SU-DHL-6 (cell line): ENCODE measurements at regions not wholly inside any gene's neighbourhood (a gene's known extent, or its start where the extent isn't known, plus 50 kb on each side); places are given as distances from the start of the nearest gene placed in this dataset.

ENCODE experiments used
- H2AFZ ChIP-seq: fragments of 200-600 bp; sonication (generic); 2 replicates; pipeline ENCODE4 v1.6.1; 2014; ENCODE audit warnings: low read depth, mild to moderate bottlenecking, moderate library complexity, mixed read lengths, antibody characterized with exemption, low read length; ENCODE audit not compliant: severe bottlenecking
- H3F3A ChIP-seq: fragments of 200-600 bp; shearing (Covaris generic); 2 replicates; pipeline ENCODE4 v1.6.0; 2016; ENCODE audit warnings: antibody characterized with exemption, mild to moderate bottlenecking; ENCODE audit not compliant: insufficient read depth
- H3K27ac ChIP-seq: fragments of 200-600 bp; sonication (generic); 2 replicates; pipeline ENCODE4 v1.5.1; 2016; ENCODE audit warnings: low read depth, mild to moderate bottlenecking, low read length, moderate library complexity, mixed read lengths
- H3K27me3 ChIP-seq: fragments of 200-600 bp; sonication (generic), shearing (Covaris generic); 2 replicates; pipeline ENCODE4 v1.6.0; 2014; ENCODE audit warnings: mild to moderate bottlenecking, low read length
- H3K36me3 ChIP-seq: fragments of 200-600 bp; sonication (generic); 2 replicates; pipeline ENCODE4 v1.6.1; 2014; ENCODE audit warnings: mild to moderate bottlenecking, low read length, mixed read lengths
- H3K4me2 ChIP-seq: fragments of 300-600, 200-600 bp; shearing (Covaris generic), sonication (generic); 2 replicates; pipeline ENCODE4 v1.6.0; 2014; ENCODE audit warnings: low read length, low read depth, mild to moderate bottlenecking; ENCODE audit not compliant: poor library complexity, severe bottlenecking
- H3K4me3 ChIP-seq: fragments of 200-600 bp; sonication (generic); 2 replicates; pipeline ENCODE4 v1.5.1; 2014; ENCODE audit warnings: antibody characterized with exemption, low read length, mild to moderate bottlenecking, mixed read lengths; ENCODE audit not compliant: insufficient read depth, poor library complexity, severe bottlenecking
- H3K79me2 ChIP-seq: fragments of 200-600 bp; sonication (generic); 2 replicates; pipeline ENCODE4 v1.6.1; 2014; ENCODE audit warnings: mild to moderate bottlenecking, low read length, moderate library complexity; ENCODE audit not compliant: insufficient read depth
- H3K9ac ChIP-seq: fragments of 200-600 bp; sonication (generic); 2 replicates; pipeline ENCODE4 v1.7.0; 2014; ENCODE audit warnings: mild to moderate bottlenecking, low read length
- H3K9me2 ChIP-seq: fragments of 200-600 bp; sonication (generic); replicated peaks from 2 replicates; pipeline ENCODE4 v1.6.1; 2014; ENCODE audit warnings: low read length; ENCODE audit not compliant: insufficient read depth
- H3K9me3 ChIP-seq: fragments of 200-600 bp; sonication (generic); 2 replicates; pipeline ENCODE4 v1.6.1; 2014; ENCODE audit warnings: low read length, mixed read lengths; ENCODE audit not compliant: insufficient read depth
- H4K20me1 ChIP-seq: fragments of 200-600 bp; sonication (generic); 2 replicates; pipeline ENCODE4 v1.6.1; 2014; ENCODE audit warnings: low read depth, mild to moderate bottlenecking, antibody characterized with exemption, low read length, moderate library complexity, mixed read lengths
- CTCF ChIP-seq: fragments of 200-600 bp; sonication (generic); IDR thresholded peaks from one replicate; pipeline ENCODE4 v1.5.1; 2017; ENCODE audit warnings: antibody characterized with exemption, mild to moderate bottlenecking, low read length, moderate library complexity; ENCODE audit not compliant: insufficient read depth, poor library complexity, severe bottlenecking
- EZH2phosphoT487 ChIP-seq: fragments of 200-600 bp; sonication (generic), shearing (Covaris generic); conservative IDR thresholded peaks from 2 replicates; pipeline ENCODE4 v1.6.1; 2018; ENCODE audit warnings: mild to moderate bottlenecking, antibody characterized with exemption, low read length, moderate library complexity, mixed read lengths

GRCh38 chrX:13254870-13255269 is 65.0 kb downstream of the ATXN3L start:
- peaks cover 5% of the 10 kb centered on the region; the same call in 1 of the 2 replicates for H3K9me3 ChIP-seq
- peak overlapping the region; percentile 93 for H3K27ac ChIP-seq
- no peaks in the 10 kb centered on the region for H3K36me3 ChIP-seq
- H3K79me2 ChIP-seq, result no peaks in the 10 kb centered on the region
- H4K20me1 ChIP-seq, result no peaks in the 10 kb centered on the region
- peak overlapping the region; percentile 40 for H3K4me2 ChIP-seq
- H3K9ac ChIP-seq, result peak overlapping the region; percentile 42; the same call in 1 of the 2 replicates
- TF ChIP-seq EZH2phosphoT487 (no peak), CTCF (no peak)
- peaks cover 12% of the 10 kb centered on the region; the same call in 1 of the 2 replicates for H3F3A ChIP-seq
- no peaks in the 10 kb centered on the region for H3K9me2 ChIP-seq
- H3K4me3 ChIP-seq, result no peak overlapping the region
- H3K27me3 ChIP-seq, result no peaks in the 10 kb centered on the region
- H2AFZ ChIP-seq, result no peak overlapping the region

- no peaks in the 10 kb centered on the region for H3K79me2 ChIP-seq
Measured at GRCh38 chrX:13254076-13254785, 65.6 kb downstream of the ATXN3L start.

GRCh38 chrX:13253223-13253622 is 66.6 kb downstream of the ATXN3L start:
- H3K9me3 ChIP-seq, result peaks cover 5% of the 10 kb centered on the region; the same call in 1 of the 2 replicates
- no peaks in the 10 kb centered on the region for H3K9me2 ChIP-seq
- no peak overlapping the region for H3K4me3 ChIP-seq
- no peak overlapping the region for H3K9ac ChIP-seq
- peaks cover 12% of the 10 kb centered on the region; the same call in 1 of the 2 replicates for H3F3A ChIP-seq
- H3K36me3 ChIP-seq, result no peaks in the 10 kb centered on the region
- TF ChIP-seq EZH2phosphoT487, result no peak
- no peak for TF ChIP-seq CTCF
- H3K79me2 ChIP-seq, result no peaks in the 10 kb centered on the region
- no peak overlapping the region for H2AFZ ChIP-seq
- no peaks in the 10 kb centered on the region for H4K20me1 ChIP-seq
- no peaks in the 10 kb centered on the region for H3K27me3 ChIP-seq
- H3K27ac ChIP-seq, result no peak overlapping the region
- no peak overlapping the region for H3K4me2 ChIP-seq

More at GRCh38 chrX:13254076-13254785, 65.6 kb downstream of the ATXN3L start:
- Histone ChIP-seq H3K27me3 (no peaks in the 10 kb centered on the region), H4K20me1 (no peaks in the 10 kb centered on the region), H3K9me3 (peaks cover 5% of the 10 kb centered on the region; the same call in 1 of the 2 replicates), H3K9me2 (no peaks in the 10 kb centered on the region), H3K4me3 (no peak overlapping the region), H3K4me2 (peak overlapping the region; percentile 40), H3K36me3 (no peaks in the 10 kb centered on the region), H3K27ac (peak overlapping the region; percentile 93), H3F3A (peaks cover 12% of the 10 kb centered on the region; the same call in 1 of the 2 replicates), H3K9ac (peak overlapping the region; percentile 42), H2AFZ (peak overlapping the region; percentile 62)
- peak; percentile 29 for TF ChIP-seq CTCF
- TF ChIP-seq EZH2phosphoT487, result no peak
